ENCODE measurements at regions not wholly inside any gene's neighbourhood (a gene's known extent, or its start where the extent isn't known, plus 50 kb on each side); places are given as distances from the start of the nearest gene placed in this dataset.

- no peak for TF ChIP-seq EZH2 (IDR thresholded peaks at IDR 0.05; ENCODE audit: insufficient read depth, poor library complexity, severe bottlenecking)
- TF ChIP-seq EZH2phosphoT487 (IDR thresholded peaks at IDR 0.05; ENCODE audit: insufficient read depth, low read depth), result no peak
These were observed 50.6 kb upstream of the CALM2 start for GRCh38 chr2:47226923-47227220.
